ENCODE measurements at regions not wholly inside any gene's neighbourhood (a gene's known extent, or its start where the extent isn't known, plus 50 kb on each side); places are given as distances from the start of the nearest gene placed in this dataset.

DNA sequence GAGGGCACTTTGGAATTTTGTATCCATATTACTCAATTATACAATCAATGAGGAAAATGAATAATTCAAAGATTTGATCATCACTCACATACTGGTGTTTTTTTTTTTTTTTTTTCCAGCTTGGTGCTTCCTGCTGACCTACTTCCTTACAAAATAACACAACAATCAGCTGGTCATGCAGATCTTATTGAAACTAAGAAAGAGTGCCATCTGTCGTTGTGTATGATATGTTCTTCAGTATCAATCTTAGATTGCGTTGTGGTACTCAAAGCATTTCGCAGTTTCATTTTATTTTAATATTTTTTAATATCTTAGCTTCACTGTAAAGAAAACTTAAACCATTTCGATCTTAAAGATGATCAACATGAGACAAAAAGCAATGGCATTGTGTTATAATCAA lies 155.6 kb downstream of the OGFRL1 start:
- no peak for DNase-seq

GRCh38 chr6:71446057-71446456 lies 157.4 kb downstream of the OGFRL1 start:
- no peak for DNase-seq

DNA sequence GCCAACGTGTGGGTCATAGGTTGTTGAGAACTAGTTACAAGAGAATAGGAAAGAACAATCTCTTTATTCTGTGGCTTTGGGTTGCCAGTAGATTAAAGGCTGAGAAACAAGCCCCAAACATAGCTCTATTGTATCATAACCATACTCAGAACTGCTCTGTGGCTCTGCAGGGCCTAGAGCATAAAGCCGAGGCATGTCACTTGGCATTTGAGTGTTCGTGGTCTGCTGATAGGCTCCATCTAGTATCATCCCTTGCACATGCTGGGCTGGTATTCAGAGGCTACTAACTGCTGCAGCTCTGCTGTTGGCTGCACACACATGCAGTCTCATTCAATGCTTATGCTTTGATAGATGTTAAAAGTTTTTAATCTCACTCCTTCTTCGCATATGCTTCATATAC lies 157.9 kb downstream of the OGFRL1 start:
- DNase-seq, result no peak

GRCh38 chr6:71452697-71453370 lies 164.2 kb downstream of the OGFRL1 start:
- no peak for DNase-seq

GRCh38 chr6:71453371-71453706 lies 164.7 kb downstream of the OGFRL1 start:
- no peak for DNase-seq

DNA sequence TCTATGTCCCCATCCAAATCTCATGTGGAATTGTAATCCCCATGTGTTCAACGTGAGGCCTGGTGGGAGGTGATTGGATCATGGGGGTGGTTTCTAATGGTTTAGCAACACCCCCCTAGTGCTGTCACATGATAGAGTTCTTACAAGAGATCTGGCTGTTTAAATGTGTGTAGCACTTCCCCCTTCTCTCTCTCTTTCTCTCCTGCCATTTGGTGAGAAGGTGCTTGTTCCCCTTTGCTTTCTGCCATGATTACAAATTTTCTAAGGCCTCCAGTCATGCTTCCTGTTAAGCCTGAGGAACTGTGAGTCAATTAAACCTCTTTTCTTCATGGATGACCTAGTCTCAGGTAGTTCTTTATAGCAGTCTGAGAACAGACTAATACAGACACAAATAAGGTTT lies 165.4 kb downstream of the OGFRL1 start:
- no peak for DNase-seq

DNA sequence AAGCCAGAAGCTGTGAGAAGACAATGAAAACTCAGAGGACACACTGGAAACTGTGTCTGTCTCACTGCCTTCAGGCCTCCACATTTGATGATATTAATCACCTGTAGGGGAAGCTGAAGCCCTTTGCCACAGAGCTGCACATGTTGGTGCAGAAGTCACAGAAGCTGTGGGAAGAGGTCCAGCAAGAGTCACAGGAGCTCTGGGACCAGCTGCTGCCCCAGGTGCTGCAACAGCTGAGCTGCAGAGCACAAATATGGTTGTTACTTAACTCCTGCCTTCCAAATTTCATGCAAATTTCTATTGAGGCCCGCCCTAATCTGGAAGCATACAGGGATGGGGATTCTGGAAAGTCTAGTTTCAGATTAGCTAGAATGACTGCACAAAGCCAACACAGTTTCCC lies 169.3 kb downstream of the OGFRL1 start:
- no peak for DNase-seq

GRCh38 chr6:71459162-71459561 lies 170.6 kb downstream of the OGFRL1 start:
- no peak for DNase-seq

GRCh38 chr6:71460933-71461332 lies 172.3 kb downstream of the OGFRL1 start:
- DNase-seq, result no peak

DNA sequence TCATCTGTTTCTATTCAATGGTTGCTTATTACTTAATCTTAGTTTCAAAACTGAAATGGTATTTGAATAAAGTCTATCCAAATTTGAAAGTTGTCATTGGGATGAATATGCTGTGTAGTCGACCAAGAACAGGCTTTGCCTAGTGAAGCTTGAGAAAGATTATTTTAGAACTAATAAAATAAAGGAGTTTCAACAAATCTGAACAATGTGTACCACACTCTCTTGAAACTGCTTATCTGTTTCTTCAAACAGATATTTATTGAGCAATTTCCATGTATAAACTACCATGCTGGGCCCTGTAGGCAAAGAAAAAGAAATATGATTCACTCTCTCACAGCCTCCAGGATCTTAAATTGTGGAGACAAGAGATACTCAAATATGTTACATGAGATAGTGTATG lies 174.4 kb downstream of the OGFRL1 start:
- DNase-seq, result no peak

DNA sequence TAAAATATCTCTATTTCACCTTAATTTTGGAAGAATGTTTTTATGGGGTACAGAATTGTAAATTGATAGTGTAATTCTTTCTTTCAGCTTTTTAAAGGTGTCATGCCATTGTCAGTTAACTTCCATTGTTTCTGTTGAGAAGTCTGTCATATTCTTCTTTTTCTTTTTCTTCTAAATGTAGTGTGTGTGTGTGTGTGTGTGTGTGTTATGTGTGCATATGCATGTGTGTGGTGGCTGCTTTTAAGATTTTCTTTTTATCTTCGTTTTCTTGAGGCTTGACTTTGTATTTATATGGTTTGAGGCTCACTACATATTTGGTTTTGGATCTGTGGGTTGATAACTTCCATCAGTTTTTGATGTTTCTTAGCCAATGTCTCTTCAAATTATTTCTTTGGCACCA lies 176.5 kb downstream of the OGFRL1 start:
- DNase-seq, result no peak

DNA sequence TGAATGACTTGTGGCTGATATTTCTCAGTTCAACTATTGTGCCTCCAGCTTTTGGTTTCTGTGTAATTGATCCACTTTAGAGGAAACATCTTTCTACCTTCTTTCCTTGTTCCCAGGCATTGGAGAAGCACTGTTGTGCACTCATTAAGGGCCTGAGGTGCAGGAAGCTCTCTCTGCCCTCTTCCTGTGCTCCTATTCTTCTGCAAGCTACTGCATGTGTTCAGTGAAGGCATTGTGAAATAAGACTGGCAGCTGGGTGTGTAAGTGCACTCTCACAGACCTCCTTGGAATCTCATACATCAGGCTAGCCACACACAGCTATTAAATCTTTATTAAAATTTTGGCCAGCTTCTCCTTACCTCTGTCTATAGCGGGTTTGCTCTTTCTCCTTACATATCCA lies 177.8 kb downstream of the OGFRL1 start:
- DNase-seq, result no peak

DNA sequence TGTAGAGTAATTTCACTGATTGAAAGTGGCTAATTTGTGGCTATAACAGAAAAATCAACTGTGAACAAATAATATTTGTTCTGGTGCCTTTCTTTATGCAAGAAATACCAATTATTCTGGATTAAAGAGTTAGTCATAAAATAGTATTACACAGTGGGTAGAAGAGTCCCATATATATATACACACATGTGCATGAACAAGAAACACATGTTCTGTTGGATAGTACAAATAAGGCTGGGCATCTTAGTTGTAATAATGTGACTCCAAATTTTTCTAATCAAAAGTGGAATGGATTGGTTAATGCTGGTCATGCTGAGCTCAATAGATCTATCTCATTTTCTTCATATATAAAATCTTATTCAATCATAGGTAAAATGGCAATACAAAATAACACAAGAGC lies 179.4 kb downstream of the OGFRL1 start:
- DNase-seq, result no peak

DNA sequence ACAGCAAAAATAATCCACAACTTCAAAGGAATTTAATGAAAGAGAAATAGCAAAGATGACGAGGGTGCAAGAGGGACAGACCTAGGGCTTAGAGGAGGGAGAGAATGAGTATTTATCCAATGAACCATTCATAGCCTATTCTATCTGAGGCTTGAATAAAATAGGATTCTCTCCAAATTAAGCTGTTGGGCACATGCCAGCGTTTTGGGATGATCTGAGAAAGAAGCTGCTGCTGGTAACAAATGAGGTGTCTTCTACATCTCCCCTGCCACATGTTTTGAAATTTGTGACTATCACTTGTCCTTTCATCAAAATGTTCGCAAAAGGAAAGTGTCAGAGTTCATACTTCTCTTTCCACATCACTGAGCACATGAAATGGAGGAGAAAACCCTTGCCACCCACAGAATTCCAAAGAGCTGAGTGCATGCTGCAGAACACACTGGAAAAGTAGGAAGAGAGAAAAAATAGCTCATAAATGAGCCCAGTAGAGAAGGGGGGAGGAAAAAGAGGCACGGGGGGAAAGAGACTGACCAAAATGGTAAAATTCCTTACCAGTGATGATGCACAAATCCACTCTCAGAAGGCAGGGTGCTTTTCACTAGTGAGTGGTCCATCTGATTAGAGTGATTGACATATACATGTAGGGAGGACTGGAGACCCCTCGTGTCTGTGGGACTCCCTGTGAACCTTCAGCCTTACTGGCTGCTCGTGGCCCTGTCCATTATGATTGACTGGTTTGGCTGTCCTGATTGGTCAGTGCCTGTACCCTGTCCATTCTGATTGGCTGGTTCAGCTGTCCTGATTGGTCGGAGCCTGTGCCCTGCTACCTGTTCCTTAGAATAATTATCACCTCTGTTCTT lies 180.5 kb downstream of the OGFRL1 start:
- no peak for DNase-seq

GRCh38 chr6:71471718-71472117 lies 183.1 kb downstream of the OGFRL1 start:
- no peak for DNase-seq

DNA sequence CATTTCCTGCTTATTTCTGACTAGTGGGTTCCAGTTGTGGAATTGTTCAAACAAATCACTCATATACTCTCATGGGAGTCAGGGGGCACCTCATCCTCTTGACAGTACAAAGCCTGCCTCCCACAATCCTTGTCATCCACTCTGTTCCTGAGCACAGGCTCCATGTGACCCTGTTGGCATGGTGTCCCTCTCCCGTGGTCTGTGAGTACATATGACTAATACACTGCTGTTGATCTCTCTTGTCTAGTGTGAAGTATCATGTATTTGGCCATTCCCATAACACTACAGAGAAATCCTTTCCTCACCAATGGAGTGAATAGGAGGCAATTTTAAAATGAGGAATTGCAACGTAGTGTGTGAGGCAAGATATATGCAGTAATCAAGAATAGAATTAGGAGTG lies 185.3 kb downstream of the OGFRL1 start:
- no peak for DNase-seq

GRCh38 chr6:71474942-71475341 lies 186.3 kb downstream of the OGFRL1 start:
- no peak for DNase-seq

DNA sequence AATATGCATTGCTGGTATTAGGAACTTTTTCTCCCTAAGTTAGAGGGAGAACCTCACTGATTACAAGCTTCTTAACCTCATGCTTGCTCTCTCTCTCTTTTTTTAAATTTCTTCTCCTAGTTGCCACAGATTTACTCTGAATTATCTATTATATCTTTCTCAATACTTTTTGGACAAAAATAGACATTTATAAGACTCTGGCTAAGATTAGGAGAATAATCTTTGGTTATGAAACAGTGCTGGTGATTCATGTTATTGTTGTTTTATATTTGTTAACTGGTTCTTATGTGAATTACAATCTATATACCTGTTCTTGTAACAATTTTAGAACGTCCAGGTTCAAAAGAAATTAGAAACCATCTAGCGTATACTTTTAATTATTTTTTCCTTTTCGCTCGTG lies 187.8 kb downstream of the OGFRL1 start:
- no peak for DNase-seq

- no peak for DNase-seq
These were observed 188.3 kb downstream of the OGFRL1 start for GRCh38 chr6:71476872-71477271.

GRCh38 chr6:71478834-71479541 lies 190.4 kb downstream of the OGFRL1 start:
- no peak for DNase-seq

DNA sequence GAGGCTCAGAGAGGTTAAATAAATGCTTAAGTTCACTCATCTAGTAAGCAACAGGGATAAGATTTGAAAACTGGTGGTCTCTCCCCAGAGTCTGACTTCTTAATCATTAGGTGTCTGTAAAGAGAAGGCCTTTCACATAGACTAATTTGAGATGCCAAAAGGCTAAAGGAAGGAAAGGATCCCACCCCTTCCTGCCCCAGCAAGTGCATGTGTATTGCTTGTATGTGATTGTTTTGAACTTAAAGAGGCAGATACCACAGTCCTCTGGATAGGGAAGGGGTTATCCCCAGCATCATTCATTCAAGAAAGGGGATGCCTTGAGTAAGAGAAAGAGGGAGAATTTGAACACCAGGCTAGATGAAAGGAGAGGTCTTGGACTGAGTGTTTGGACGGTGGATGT lies 192.0 kb downstream of the OGFRL1 start:
- DNase-seq, result no peak

DNA sequence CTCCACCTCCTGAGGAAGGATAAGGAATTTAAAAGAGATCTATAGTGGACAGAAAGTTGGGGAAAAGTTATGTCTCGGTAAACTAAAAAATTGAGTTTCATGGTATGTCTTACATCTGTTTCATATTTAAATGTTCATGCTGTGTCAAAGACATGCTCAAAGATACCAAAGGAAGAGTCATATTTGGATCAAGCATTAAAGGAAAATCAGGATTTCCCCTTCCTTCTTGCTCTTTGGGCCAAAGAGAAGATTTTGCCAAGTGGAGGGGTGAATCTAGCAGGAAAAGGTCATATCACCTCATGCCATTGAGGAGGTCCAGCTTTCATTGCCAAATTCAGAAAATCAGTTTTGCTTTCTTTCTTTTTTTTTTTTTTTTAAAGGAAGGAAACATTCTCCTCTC lies 192.4 kb downstream of the OGFRL1 start:
- DNase-seq, result no peak

- DNase-seq, result no peak
These were observed 193.2 kb downstream of the OGFRL1 start for GRCh38 chr6:71481801-71482200.

- DNase-seq, result no peak
These were observed 194.1 kb downstream of the OGFRL1 start for GRCh38 chr6:71482742-71483141.

All from CD4-positive, alpha-beta T cell treated with Interferon alpha-2 for 1 hour (primary cell).